ENCODE measurements at regions not wholly inside any gene's neighbourhood (a gene's known extent, or its start where the extent isn't known, plus 50 kb on each side); places are given as distances from the start of the nearest gene placed in this dataset.

DNA sequence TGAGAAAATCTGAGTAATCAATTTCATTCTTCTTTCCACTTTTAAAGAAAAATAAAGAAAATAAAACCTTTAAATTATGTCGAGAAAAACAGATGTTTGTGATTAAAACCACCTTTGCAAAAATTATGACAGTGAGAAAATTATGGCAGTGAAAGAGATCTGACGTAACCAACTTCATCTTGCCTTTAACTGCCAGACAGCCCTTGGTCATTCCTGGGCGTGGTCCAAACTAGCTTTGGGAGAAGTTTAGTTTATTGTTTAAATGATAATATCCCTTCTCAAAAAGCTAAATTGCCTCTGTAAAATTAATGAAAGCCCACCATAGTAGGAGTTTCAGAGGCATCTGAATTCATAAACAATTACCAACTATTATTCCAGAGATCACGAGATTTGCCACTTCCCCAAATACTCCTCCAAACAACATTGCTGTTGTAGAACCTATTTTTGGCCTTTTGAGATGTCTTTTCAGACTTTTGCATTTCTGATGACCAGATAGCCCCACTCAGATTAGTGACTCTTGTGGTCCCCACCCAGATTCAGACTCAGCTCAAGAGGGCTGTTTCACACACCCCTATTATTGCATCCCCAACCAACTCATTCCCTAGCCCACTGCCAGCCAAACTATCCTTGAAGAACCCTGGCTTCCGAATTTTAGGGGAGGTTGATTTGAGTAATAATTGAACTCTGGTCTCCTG lies 664.4 kb upstream of the CBLB start:
- Histone ChIP-seq H3K9me3 (no peaks in the 10 kb centered on the region), H3K4me3 (no peak overlapping the region), H3K27me3 (no peaks in the 10 kb centered on the region), H3K27ac (no peak overlapping the region), H3K4me1 (no peaks in the 10 kb centered on the region), H3K36me3 (no peaks in the 10 kb centered on the region)
- peak in 1 of 2 donors; percentile 68 for ATAC-seq (ENCODE audit: low FRiP score in 2 of 2)
- TF ChIP-seq POLR2A (IDR thresholded peaks at IDR 0.05) (no peak), POLR2AphosphoS5 (IDR thresholded peaks at IDR 0.05) (no peak), EP300 (IDR thresholded peaks at IDR 0.05) (no peak), CTCF (IDR thresholded peaks at IDR 0.05) (no peak)
- WGBS, 2 donors: 84 to 88% methylated on average over 5 of the region's 5 CpGs
- no peak for DNase-seq

GRCh38 chr3:106533788-106534160 lies 665.0 kb upstream of the CBLB start:
- ATAC-seq (ENCODE audit: low FRiP score in 2 of 2): no peak
- TF ChIP-seq POLR2A (IDR thresholded peaks at IDR 0.05): no peak
- no peak for TF ChIP-seq EP300 (IDR thresholded peaks at IDR 0.05)
- TF ChIP-seq POLR2AphosphoS5 (IDR thresholded peaks at IDR 0.05): no peak
- TF ChIP-seq CTCF (IDR thresholded peaks at IDR 0.05): no peak
- Histone ChIP-seq H3K4me1 (no peaks in the 10 kb centered on the region), H3K4me3 (no peak overlapping the region), H3K27ac (no peak overlapping the region), H3K9me3 (no peaks in the 10 kb centered on the region), H3K36me3 (no peaks in the 10 kb centered on the region), H3K27me3 (no peaks in the 10 kb centered on the region)
- no peak for DNase-seq

DNA sequence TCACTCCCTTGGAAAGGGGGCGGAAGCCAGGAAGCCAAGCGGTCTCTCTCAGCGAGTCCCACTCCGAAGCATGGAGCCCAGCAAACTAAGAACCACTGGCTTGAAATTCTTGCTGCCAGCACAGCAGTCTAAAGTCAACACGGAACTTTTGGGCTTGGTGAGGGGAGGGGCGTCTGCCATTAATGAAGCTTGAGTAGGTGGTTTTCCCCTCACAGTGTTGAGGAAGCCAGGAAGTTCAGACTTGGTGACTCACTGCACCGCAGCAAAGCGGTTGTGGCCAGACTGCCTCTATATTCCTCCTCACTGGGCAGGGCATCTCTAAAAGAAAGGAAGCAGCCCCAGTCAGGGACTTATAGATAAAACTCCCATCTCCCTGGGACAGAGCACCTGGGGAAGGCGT lies 665.4 kb upstream of the CBLB start:
- WGBS, 2 donors: 71 to 72% methylated on average over 3 to 9 of the region's 9 CpGs
- no peak for ATAC-seq (ENCODE audit: low FRiP score in 2 of 2)

GRCh38 chr3:106540743-106541142 lies 671.9 kb upstream of the CBLB start:
- TF ChIP-seq POLR2AphosphoS5 (IDR thresholded peaks at IDR 0.05) (no peak), POLR2A (IDR thresholded peaks at IDR 0.05) (no peak), CTCF (IDR thresholded peaks at IDR 0.05) (no peak), EP300 (IDR thresholded peaks at IDR 0.05) (no peak)
- WGBS, 2 donors: 93 to 100% methylated on average over 3 of the region's 3 CpGs
- ATAC-seq (ENCODE audit: low FRiP score in 2 of 2) (no peak), DNase-seq (no peak)
- Histone ChIP-seq H3K9me3 (peaks cover 0 to under 1% (median 0%) of the 10 kb centered on the region in 4 donors), H3K27ac (no peak overlapping the region), H3K4me1 (no peaks in the 10 kb centered on the region), H3K27me3 (no peaks in the 10 kb centered on the region), H3K4me3 (no peak overlapping the region), H3K36me3 (no peaks in the 10 kb centered on the region)

More for the DNA sequence above, 665.4 kb upstream of the CBLB start:
- H3K36me3 ChIP-seq: no peaks in the 10 kb centered on the region
- H3K27ac ChIP-seq: no peak overlapping the region
- H3K4me3 ChIP-seq: no peak overlapping the region
- no peak for TF ChIP-seq POLR2A (IDR thresholded peaks at IDR 0.05)
- no peak for TF ChIP-seq POLR2AphosphoS5 (IDR thresholded peaks at IDR 0.05)
- no peak for TF ChIP-seq CTCF (IDR thresholded peaks at IDR 0.05)
- no peak for TF ChIP-seq EP300 (IDR thresholded peaks at IDR 0.05)
- H3K27me3 ChIP-seq: no peaks in the 10 kb centered on the region
- H3K9me3 ChIP-seq: no peaks in the 10 kb centered on the region
- peak in 1 of 2 donors; percentile 24 for DNase-seq
- no peaks in the 10 kb centered on the region for H3K4me1 ChIP-seq

Measured in upper lobe of left lung (tissue), 6 donors.